Body of pancreas (tissue), 4 donors: ENCODE measurements at regions not wholly inside any gene's neighbourhood (a gene's known extent, or its start where the extent isn't known, plus 50 kb on each side); places are given as distances from the start of the nearest gene placed in this dataset.

Experiments used
- POLR2A ChIP-seq, 3 donors: fragments of 450-650 bp; IDR thresholded peaks; one replicate each; pipeline ENCODE4 v1.6.1; 2016; ENCODE audit warnings: antibody characterized with exemption in 3 of 3, mild to moderate bottlenecking in 2 of 3
- TF ChIP-seq, protein P1 (sequence below), 7 experiments: fragments of 450-650 bp in 4 of 7; fragments of 200-600 bp in 3 of 7; sonication (generic) in 3 of 7; IDR thresholded peaks; one replicate each; pipeline ENCODE4 v1.5.1; 2016 to 2019; ENCODE audit warnings: antibody characterized with exemption in 7 of 7

DNA sequence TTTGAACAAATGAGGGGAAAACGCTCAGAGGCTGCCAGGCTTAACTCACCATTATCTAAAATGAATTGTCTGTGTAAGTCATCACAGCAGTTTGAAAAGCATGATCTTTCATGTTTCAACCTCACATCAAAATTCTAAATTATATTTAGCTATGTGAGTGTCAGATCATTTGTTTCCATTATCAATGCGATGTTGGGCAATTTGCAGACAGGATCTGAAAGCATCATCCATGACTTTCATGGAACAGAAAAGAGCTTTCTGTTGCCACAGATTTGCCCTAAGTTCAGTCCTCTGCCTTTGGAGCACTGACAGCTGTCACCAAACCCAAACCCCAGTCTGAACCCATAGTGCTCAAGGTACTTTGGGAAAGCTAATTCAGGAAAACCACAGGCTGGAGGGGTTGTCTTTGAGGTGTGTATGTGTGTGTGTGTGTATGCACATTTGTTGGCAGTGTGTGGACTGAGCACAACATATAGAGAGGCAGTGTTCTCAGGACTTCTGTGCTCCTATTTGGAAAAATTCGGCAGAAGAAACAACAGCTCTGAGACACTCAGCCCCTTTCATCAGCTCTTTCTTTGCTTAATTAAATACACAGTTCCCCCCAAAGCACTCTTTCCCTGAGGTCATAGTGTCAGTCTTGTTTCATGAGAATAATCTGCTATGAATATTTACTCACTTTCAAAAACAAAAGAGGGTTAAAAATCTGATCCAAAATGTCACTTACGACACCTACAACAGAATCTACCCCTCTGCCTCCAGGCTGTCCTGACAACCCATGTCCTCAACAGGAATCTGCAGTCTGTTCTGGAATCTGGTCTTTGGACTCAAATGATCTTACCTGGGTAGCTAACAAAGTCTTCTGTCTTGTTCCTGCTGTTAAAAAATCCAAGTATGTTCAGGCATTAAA, 188.5 kb upstream of the KLF14 start:
- TF ChIP-seq, protein P1, sequence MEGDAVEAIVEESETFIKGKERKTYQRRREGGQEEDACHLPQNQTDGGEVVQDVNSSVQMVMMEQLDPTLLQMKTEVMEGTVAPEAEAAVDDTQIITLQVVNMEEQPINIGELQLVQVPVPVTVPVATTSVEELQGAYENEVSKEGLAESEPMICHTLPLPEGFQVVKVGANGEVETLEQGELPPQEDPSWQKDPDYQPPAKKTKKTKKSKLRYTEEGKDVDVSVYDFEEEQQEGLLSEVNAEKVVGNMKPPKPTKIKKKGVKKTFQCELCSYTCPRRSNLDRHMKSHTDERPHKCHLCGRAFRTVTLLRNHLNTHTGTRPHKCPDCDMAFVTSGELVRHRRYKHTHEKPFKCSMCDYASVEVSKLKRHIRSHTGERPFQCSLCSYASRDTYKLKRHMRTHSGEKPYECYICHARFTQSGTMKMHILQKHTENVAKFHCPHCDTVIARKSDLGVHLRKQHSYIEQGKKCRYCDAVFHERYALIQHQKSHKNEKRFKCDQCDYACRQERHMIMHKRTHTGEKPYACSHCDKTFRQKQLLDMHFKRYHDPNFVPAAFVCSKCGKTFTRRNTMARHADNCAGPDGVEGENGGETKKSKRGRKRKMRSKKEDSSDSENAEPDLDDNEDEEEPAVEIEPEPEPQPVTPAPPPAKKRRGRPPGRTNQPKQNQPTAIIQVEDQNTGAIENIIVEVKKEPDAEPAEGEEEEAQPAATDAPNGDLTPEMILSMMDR (IDR thresholded peaks at IDR 0.05), result no peak
- no peak for TF ChIP-seq POLR2A (IDR thresholded peaks at IDR 0.05)
